Activated naive CD4-positive, alpha-beta T cell treated with anti-CD3 and anti-CD28 coated beads, Interleukin-2, amount 10 ng/mL, durations not matched to agents 7 days and 5 days (primary cell): ENCODE measurements at regions not wholly inside any gene's neighbourhood (a gene's known extent, or its start where the extent isn't known, plus 50 kb on each side); places are given as distances from the start of the nearest gene placed in this dataset.

ENCODE experiments used
- CTCF ChIA-PET: fragments of 350-600 bp; sonication (Branson Sonifier 250); formaldehyde crosslinking; loops from one replicate; lab custom pipeline; 2021; ENCODE audit warnings: antibody characterized with exemption; lab: Charles Lee
- DNase-seq: peaks from one replicate; pipeline ENCODE4 v3.0.0-alpha.2; 2020
- H3K27ac Mint-ChIP-seq: one replicate; pipeline ENCODE4 v1.8.0; 2021; ENCODE audit warnings: mild to moderate bottlenecking, moderate library complexity, mixed read lengths
- H3K27me3 Mint-ChIP-seq: one replicate; pipeline ENCODE4 v1.8.0; 2021; ENCODE audit warnings: mild to moderate bottlenecking, mixed read lengths
- H3K36me3 Mint-ChIP-seq: one replicate; pipeline ENCODE4 v1.8.0; 2021; ENCODE audit warnings: mixed read lengths
- H3K4me1 Mint-ChIP-seq: one replicate; pipeline ENCODE4 v1.8.0; 2021; ENCODE audit warnings: mixed read lengths
- H3K4me3 Mint-ChIP-seq: one replicate; pipeline ENCODE4 v1.8.0; 2021; ENCODE audit warnings: mild to moderate bottlenecking, moderate library complexity, mixed read lengths
- H3K9me3 Mint-ChIP-seq: one replicate; pipeline ENCODE4 v1.8.0; 2021; ENCODE audit warnings: mixed read lengths

DNA sequence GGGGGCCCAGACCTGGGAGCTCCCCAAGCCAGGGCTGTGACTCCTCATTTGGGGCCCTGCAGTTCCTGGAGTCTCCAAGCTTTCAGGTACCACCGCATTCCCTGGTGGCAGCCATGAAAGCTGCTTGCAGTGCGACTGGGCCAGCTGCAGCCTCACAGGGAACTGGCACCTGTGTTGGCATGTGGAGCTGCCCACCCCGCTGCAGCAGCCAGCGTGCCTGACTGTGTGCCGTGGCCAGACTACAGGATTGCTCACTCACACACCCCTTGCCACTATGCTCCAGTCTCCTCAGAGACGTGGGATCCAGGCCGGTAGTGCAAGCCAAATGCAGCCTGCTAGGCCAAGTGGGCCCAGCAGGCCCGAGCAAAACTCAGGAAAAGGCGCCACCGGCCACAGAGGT lies 450.7 kb downstream of the COL12A1 start:
- Mint-ChIP-seq H3K9me3 (no peaks in the 10 kb centered on the region), H3K4me1 (no peaks in the 10 kb centered on the region), H3K27me3 (no peaks in the 10 kb centered on the region), H3K27ac (no peak overlapping the region), H3K36me3 (no peaks in the 10 kb centered on the region), H3K4me3 (no peak overlapping the region)
- CTCF ChIA-PET = no interaction called here
- DNase-seq = no peak

DNA sequence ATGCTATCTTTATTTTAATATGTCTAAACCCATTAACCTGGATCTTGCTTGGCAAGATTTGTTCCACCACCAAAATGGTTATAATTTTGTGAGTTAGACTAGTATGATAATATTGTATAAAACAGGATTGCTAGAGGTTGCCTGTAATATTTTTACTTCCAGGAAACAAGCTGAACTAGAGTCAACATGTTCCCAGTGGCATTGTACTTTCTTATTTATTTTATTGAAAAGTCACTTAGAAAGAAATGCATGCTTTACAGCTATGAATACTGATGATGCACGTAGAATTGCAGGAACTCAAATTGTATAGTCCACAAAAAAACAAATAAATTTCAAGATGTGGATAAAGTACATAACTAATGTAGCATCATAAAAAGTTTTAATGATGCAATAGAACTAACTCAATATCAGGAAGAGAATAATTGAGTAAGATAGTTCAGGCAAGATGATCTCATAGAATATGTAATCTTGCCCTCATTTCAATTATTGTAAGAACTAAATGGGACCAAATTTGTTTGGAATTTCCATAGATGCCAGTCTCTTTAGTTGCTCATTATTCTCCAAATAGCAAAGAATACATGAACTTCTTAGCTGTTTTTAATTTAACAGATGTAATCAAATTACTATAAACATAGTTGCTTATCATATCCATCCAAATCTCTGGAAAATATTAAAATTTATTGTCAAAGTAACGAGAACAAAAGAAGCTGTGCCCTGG lies 451.8 kb downstream of the COL12A1 start:
- no peak overlapping the region for H3K27ac Mint-ChIP-seq
- no peaks in the 10 kb centered on the region for H3K9me3 Mint-ChIP-seq
- no peaks in the 10 kb centered on the region for H3K27me3 Mint-ChIP-seq
- DNase-seq = no peak
- CTCF ChIA-PET = no interaction called here
- H3K4me3 Mint-ChIP-seq = no peak overlapping the region
- H3K36me3 Mint-ChIP-seq = no peaks in the 10 kb centered on the region
- H3K4me1 Mint-ChIP-seq = no peaks in the 10 kb centered on the region

DNA sequence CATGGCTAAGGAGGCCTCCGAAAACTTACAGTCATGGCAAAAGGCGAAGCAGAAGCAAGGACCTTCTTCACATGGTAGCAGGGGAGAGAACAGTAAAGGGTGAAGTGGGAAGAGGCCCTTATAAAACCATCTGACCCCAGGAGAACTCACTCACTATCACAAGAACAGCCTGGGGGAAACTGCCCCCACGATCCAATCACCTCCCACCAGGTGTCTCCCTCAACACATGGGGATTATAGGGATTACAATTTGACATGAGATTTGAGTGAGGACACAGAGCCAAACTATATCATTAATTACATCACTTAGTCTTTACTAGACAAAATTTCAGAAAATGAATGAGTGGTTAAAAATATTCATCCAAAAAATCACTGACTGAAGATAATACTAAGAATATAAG lies 453.6 kb downstream of the COL12A1 start:
- no peak for DNase-seq
- CTCF ChIA-PET = no interaction called here
- Mint-ChIP-seq H3K36me3 (no peaks in the 10 kb centered on the region), H3K27ac (no peak overlapping the region), H3K4me3 (no peak overlapping the region), H3K27me3 (no peaks in the 10 kb centered on the region), H3K4me1 (no peaks in the 10 kb centered on the region), H3K9me3 (no peaks in the 10 kb centered on the region)

DNA sequence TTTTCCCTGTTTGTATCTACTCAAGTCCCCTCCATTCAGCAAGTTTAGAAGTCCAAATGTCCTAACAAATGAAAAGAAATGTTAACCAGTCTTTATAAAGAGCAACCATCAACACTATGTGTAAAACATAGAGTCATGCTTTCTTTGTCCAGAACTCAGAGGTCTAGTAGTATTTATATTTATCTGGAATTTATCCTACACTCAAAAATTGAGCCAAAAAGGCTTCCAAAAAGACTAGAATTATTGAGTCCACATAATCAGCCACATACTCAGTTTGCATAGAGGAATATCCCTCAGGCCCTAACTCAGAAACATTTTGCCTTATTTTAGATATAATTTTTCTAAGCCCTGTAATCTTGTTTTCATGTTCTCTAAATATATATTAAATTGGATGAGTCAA lies 455.0 kb downstream of the COL12A1 start:
- DNase-seq = no peak
- no peaks in the 10 kb centered on the region for H3K27me3 Mint-ChIP-seq

DNA sequence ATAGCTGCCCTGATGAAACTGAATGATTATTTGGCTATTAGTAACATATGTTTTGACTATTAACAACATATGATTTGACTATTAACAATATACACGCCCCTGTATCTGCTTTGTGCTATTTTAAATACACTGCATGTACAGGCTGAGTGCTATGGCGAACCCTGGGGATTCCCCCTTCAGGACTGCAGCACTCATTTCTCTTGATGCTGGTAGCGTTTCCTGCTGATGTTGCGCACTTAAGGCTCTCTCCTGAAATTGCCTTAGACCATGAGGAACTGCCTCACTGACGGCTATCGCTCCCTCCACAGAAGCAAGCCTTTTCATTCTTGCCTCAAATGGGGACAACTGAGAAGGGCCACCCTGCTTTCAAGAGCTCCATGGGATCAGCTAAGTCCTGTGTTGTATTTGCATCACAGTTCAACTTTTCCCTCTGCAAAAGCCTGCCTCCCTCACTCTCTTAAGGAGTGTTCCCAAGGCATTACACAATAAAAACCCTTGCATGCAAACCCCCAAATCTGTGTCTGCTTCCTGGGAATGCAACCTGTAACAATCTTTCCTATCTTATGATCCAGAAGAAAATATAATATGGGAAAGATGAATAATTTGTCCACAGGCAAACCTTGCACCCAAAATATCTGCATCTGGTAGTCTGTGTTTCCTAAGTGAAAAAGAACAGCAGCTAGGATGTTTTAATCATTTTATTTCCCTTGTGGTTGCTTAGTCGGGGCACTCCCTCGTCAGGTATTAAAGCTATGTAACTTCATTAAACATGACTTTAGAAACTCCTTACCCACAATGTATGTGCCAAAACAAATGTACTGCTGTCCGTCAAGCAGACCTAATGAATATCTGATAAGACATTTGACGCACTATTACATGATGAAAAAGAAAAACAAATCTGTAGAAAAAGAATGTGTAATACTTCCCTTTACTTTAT lies 456.4 kb downstream of the COL12A1 start:
- H3K36me3 Mint-ChIP-seq = no peaks in the 10 kb centered on the region
- no peaks in the 10 kb centered on the region for H3K27me3 Mint-ChIP-seq
- no peaks in the 10 kb centered on the region for H3K4me1 Mint-ChIP-seq
- H3K9me3 Mint-ChIP-seq = no peaks in the 10 kb centered on the region
- CTCF ChIA-PET = no interaction called here
- no peak for DNase-seq
- no peak overlapping the region for H3K4me3 Mint-ChIP-seq
- no peak overlapping the region for H3K27ac Mint-ChIP-seq

More for the DNA sequence above, 455.0 kb downstream of the COL12A1 start:
- H3K4me1 Mint-ChIP-seq = no peaks in the 10 kb centered on the region
- CTCF ChIA-PET = no interaction called here
- no peaks in the 10 kb centered on the region for H3K36me3 Mint-ChIP-seq
- no peak overlapping the region for H3K4me3 Mint-ChIP-seq
- no peak overlapping the region for H3K27ac Mint-ChIP-seq
- no peaks in the 10 kb centered on the region for H3K9me3 Mint-ChIP-seq

DNA sequence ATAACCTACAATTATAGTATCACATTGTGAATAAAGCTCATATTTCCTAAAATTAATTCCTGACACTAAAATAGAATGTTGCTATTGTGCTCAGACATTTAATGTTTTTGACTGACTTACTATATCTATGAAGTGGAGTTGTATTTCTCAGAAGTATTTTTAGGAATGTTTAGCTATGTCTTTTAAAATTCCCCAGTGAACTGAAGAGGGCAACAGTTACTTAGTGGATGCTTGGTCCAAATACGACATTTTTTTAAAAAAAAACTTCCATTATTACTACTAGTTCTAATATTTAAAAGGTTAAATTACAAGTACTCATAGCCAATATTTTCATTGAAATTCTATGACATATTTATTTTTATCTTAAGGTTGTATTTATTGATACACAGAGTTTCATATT lies 460.2 kb downstream of the COL12A1 start:
- CTCF ChIA-PET = no interaction called here
- Mint-ChIP-seq H3K27ac (no peak overlapping the region), H3K27me3 (no peaks in the 10 kb centered on the region), H3K36me3 (no peaks in the 10 kb centered on the region), H3K9me3 (no peaks in the 10 kb centered on the region), H3K4me3 (no peak overlapping the region), H3K4me1 (no peaks in the 10 kb centered on the region)
- DNase-seq = no peak

DNA sequence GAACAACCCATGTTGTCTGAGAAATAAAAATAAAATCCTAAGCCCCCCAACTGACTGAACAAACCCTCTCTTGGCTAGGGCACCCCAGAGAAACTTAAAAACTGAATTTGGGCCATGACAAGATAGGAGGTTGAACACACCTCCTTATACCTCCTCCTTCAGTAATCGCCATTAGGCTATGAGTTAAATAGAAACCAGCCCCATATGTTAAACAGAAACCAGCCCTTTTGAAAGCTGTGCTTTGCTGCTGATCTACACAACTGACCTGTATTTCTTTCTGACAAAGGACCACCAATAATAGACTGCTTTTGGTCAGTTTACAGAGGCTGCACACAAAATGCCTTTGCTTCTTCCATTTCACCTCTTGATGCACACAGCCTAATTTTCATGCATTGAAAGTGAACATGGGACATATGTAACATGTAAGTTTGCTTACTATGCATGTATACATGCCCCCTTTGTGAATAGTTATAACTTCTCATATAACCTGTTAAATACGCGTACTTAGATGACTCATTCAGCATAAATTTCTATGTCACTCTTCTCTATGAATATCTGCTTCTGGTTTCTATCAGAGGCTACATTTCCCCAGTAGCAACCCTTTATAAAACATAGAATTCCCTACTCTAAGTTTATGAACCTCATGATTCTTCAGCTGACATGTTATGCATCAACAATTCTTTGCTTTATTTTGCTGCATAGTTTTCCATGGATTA lies 462.9 kb downstream of the COL12A1 start:
- Mint-ChIP-seq H3K36me3 (no peaks in the 10 kb centered on the region), H3K27ac (no peak overlapping the region), H3K27me3 (no peaks in the 10 kb centered on the region), H3K4me3 (no peak overlapping the region), H3K9me3 (no peaks in the 10 kb centered on the region), H3K4me1 (no peaks in the 10 kb centered on the region)
- DNase-seq = no peak
- CTCF ChIA-PET = interaction anchor here (0.6 kb wide), 1 partner anchor 18 kb away, joined by 3 read pairs; no protein-coding TSS in a partner anchor

DNA sequence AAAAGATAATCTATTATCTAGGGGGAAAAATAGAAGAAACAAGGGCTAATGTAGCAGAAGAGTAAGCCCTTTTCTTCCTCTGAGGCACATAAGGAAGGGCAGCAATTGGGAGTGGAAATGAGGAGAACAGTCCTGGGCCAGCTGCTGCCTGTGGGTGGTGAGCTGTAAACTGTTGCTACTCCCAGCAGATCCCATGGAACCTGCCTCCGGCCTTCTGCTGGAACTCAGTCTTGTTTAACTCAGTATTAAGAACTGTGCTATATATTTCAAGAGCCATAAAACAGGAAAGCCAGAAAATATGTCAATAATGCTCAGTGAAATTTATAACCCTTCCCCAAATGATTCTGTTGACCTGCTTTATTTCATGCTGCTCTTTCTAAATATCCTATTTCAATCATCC lies 464.2 kb downstream of the COL12A1 start:
- CTCF ChIA-PET = no interaction called here
- Mint-ChIP-seq H3K4me1 (no peaks in the 10 kb centered on the region), H3K9me3 (no peaks in the 10 kb centered on the region), H3K36me3 (no peaks in the 10 kb centered on the region), H3K4me3 (no peak overlapping the region), H3K27me3 (no peaks in the 10 kb centered on the region), H3K27ac (no peak overlapping the region)
- no peak for DNase-seq

DNA sequence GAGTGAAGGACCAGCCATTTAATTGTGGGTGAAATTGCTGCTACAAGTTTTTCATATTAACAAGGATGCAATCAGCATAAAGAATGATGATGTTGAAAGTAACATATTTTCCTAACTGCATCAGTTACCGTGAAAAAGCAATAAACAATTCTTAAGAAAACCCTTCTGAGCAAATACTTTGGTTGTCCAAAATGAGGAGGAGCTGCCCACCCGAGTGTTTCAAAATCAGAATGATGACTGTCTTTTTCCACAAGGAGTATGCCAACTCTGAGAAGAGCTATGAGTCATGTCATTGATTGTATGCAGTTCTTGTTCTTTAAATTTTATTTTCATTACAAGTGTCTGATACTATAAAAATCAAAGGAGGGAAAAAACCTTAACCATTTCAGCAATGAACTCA lies 470.5 kb downstream of the COL12A1 start:
- Mint-ChIP-seq H3K9me3 (no peaks in the 10 kb centered on the region), H3K4me3 (no peak overlapping the region), H3K27ac (no peak overlapping the region), H3K4me1 (no peaks in the 10 kb centered on the region), H3K27me3 (no peaks in the 10 kb centered on the region), H3K36me3 (no peaks in the 10 kb centered on the region)
- DNase-seq = no peak
- CTCF ChIA-PET = no interaction called here

DNA sequence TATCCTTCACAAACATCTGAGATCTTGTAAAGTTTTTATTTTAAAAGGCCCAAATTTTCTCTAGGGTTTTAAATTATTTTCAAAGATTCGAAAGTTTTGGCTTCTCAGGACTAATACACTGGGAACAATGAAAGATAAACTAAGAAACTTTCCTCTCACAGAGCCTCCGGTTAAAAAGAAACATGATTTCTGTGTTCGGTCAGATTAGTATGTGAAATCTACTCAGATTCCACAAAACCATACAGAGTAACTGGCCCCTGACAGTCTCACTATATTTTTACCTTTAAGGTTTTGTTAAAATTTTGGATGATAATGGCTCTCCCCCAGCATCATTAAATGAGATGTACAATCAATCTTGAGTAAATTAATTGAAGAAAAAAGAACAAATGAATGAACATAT lies 471.0 kb downstream of the COL12A1 start:
- Mint-ChIP-seq H3K27ac (no peak overlapping the region), H3K27me3 (no peaks in the 10 kb centered on the region), H3K4me3 (no peak overlapping the region), H3K9me3 (no peaks in the 10 kb centered on the region), H3K36me3 (no peaks in the 10 kb centered on the region), H3K4me1 (no peaks in the 10 kb centered on the region)
- CTCF ChIA-PET = no interaction called here
- no peak for DNase-seq

DNA sequence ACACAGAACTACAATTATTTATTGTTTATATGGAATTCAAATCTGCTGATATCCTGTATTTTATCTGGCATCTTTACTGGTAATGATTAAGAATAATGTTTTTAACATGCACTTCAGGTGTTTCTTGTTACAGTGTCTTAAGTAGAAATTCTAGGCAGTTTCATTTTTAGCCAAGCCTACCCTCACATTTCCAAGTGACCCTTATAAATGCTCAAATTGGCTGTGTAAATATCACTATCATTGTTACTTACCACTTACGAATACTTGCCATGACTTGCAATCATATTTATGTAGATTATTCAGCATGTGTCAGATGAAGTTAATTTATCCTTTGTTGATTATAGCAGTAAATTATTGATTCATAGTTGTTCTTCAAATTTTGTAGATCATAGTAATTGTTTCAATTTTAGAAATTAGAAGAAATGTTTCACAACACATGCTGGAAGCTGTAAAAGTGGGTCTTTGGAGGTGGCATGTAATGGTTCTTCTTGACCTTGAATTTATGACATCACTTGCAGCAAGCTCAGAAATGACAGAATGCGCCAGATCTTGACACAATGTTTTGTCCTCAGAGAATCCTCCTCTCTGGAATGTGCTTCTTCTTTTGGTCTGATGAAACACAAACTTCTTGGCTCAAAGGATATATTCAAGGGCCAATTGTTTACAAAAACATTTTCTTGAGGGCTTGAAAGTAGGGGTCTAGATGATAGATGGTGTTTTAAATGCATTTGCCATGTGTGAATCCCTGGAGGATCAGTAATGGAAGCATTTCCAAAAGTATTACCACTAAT lies 471.8 kb downstream of the COL12A1 start:
- no peak overlapping the region for H3K27ac Mint-ChIP-seq
- H3K4me1 Mint-ChIP-seq = no peaks in the 10 kb centered on the region
- H3K9me3 Mint-ChIP-seq = no peaks in the 10 kb centered on the region
- no peaks in the 10 kb centered on the region for H3K27me3 Mint-ChIP-seq
- H3K36me3 Mint-ChIP-seq = no peaks in the 10 kb centered on the region
- no peak overlapping the region for H3K4me3 Mint-ChIP-seq
- DNase-seq = no peak
- CTCF ChIA-PET = no interaction called here

DNA sequence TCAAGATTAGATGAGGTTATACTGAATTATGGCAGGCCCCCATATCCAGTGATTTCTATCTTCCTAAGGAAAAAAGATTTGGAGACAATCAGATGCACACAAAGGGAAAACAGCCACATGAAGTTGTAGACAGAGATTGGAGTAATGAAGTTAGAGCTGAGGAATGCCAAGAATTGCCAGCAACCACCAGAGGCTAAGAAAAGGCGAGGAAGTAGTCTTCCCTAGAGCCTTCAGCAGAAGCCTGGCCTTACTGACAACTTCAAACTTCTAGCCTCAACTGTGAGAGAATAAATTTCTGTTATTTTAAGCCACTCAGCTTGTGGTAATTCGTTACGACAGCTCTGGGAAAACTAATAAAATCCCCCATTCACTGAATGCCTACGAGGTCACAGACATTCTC lies 473.9 kb downstream of the COL12A1 start:
- no peaks in the 10 kb centered on the region for H3K36me3 Mint-ChIP-seq
- H3K27me3 Mint-ChIP-seq = no peaks in the 10 kb centered on the region
- no peaks in the 10 kb centered on the region for H3K4me1 Mint-ChIP-seq
- no peaks in the 10 kb centered on the region for H3K9me3 Mint-ChIP-seq
- H3K4me3 Mint-ChIP-seq = no peak overlapping the region
- no peak overlapping the region for H3K27ac Mint-ChIP-seq
- CTCF ChIA-PET = no interaction called here
- DNase-seq = no peak

DNA sequence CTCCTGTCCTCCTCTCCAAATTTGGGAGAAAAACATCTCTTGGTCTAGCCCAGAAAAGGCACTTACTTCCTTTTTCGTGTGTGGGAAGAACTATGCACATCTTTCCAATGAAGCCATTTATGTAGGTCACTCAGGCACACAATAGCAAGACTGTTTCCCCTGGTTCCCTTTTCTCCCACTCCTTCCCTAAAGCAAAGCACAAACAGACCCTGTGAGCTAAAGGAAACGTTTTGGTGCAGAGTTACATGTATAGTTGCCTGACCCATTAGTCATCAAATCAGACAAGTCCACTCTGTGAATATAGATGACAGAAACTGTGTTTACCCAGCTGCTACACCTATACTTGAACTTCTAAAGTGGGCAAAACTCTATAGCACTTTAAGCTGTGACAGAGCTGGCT lies 474.6 kb downstream of the COL12A1 start:
- H3K9me3 Mint-ChIP-seq = no peaks in the 10 kb centered on the region
- H3K4me3 Mint-ChIP-seq = no peak overlapping the region
- DNase-seq = no peak
- H3K36me3 Mint-ChIP-seq = no peaks in the 10 kb centered on the region
- H3K4me1 Mint-ChIP-seq = no peaks in the 10 kb centered on the region
- H3K27ac Mint-ChIP-seq = no peak overlapping the region
- CTCF ChIA-PET = no interaction called here
- H3K27me3 Mint-ChIP-seq = no peaks in the 10 kb centered on the region

DNA sequence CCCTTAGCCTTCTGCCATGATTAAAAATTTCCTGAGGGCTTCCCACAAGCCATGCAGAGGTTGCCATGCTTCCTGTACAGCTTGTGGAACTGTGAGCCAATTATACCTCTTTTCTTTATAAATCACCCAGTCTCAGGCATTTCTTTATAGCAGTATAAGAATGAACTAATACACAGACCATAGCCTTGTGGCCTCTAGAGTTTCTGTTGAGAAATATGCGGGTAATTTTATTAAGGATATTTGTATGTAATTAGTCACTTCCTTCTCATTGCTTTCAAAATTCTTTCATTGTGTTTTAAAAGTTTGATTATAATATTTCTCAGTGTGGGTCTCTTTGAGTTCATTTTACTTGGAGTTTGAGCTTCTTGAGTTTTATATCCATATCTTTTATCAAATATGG lies 484.9 kb downstream of the COL12A1 start:
- CTCF ChIA-PET = no interaction called here
- Mint-ChIP-seq H3K4me1 (no peaks in the 10 kb centered on the region), H3K27ac (no peak overlapping the region), H3K36me3 (no peaks in the 10 kb centered on the region), H3K4me3 (no peak overlapping the region), H3K27me3 (no peaks in the 10 kb centered on the region), H3K9me3 (no peaks in the 10 kb centered on the region)
- no peak for DNase-seq
